ENCODE measurements at regions not wholly inside any gene's neighbourhood (a gene's known extent, or its start where the extent isn't known, plus 50 kb on each side); places are given as distances from the start of the nearest gene placed in this dataset.

DNA sequence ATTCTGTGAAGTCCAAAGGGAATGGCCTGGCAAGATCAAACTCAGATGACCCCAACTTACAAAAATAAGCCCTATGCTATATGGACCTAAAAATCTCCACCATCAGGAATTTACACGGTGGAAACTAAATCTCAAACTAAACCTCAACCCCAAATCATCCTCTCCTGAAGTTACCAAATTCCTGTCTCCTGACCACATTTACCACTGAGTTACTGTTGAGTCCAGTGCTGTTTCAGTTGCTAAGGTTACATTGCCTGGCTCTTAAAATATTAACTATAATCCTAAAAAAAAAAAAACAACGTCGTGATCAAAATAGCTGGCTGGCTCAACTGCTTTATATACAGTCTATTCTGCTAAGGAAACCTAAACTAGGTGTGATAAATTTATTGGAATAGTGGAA, 315.2 kb upstream of the SLIT2 start:
- Histone ChIP-seq H3K18ac (ENCODE audit: insufficient read length, low read depth, low read length) (no peak overlapping the region), H3K4me2 (ENCODE audit: insufficient read depth, insufficient read length, low read length) (no peak overlapping the region), H2BK120ac (ENCODE audit: low read depth, low read length, poor library complexity, severe bottlenecking) (no peak overlapping the region), H4K20me1 (ENCODE audit: control insufficient read depth, insufficient read depth, insufficient read length) (no peaks in the 10 kb centered on the region), H2BK12ac (ENCODE audit: insufficient read length, low read depth, low read length) (no peak overlapping the region), H3K9ac (ENCODE audit: extremely low read depth, insufficient read length, low read length) (no peak overlapping the region), H2BK5ac (ENCODE audit: insufficient read length, low read length) (no peak overlapping the region), H4K8ac (replicated peaks; ENCODE audit: insufficient read length, low read depth, low read length) (no peak overlapping the region), H3K4me1 (ENCODE audit: insufficient read depth, low read length) (no peaks in the 10 kb centered on the region), H3K9me3 (ENCODE audit: control insufficient read depth, low read depth, low read length) (no peaks in the 10 kb centered on the region), H3K4ac (ENCODE audit: low read depth, low read length) (no peak overlapping the region), H2AK5ac (ENCODE audit: insufficient read length, low read length) (no peak overlapping the region), H3K27ac (ENCODE audit: insufficient read length, low read depth, low read length) (no peak overlapping the region), H3K27me3 (ENCODE audit: insufficient read depth, low read length) (no peaks in the 10 kb centered on the region), H3K23ac (ENCODE audit: insufficient read length, low read depth, low read length) (no peak overlapping the region), H2BK15ac (ENCODE audit: low read depth, low read length) (no peak overlapping the region), H3K79me1 (ENCODE audit: insufficient read depth, low read depth, low read length, poor library complexity, severe bottlenecking) (no peaks in the 10 kb centered on the region), H3K14ac (ENCODE audit: insufficient read depth, low read length) (no peak overlapping the region), H3K56ac (ENCODE audit: insufficient read length, low read depth, low read length) (no peak overlapping the region), H3K79me2 (ENCODE audit: insufficient read depth, low read length) (no peaks in the 10 kb centered on the region), H4K5ac (ENCODE audit: insufficient read length, low read depth, low read length) (no peak overlapping the region), H4K91ac (ENCODE audit: insufficient read length, low read depth, low read length) (no peak overlapping the region), H2BK20ac (ENCODE audit: low read depth, low read length, poor library complexity, severe bottlenecking) (no peak overlapping the region), H3K23me2 (ENCODE audit: insufficient read length, low read depth, low read length, poor library complexity, severe bottlenecking) (no peaks in the 10 kb centered on the region), H3T11ph (ENCODE audit: low read length) (no peak overlapping the region), H2AFZ (ENCODE audit: low read length) (no peak overlapping the region)
- no peak for DNase-seq
- H3K9me3 Mint-ChIP-seq = no peaks in the 10 kb centered on the region
- H3K4me3 Mint-ChIP-seq = no peak overlapping the region
- no peak for TF ChIP-seq CTCF (conservative IDR thresholded peaks at IDR 0.05)
- WGBS (ENCODE audit: extremely low coverage, insufficient read length, low lambda C conversion rate) = no CpG with 5 or more reads among the region's 3 CpGs
- H3K27me3 Mint-ChIP-seq (ENCODE audit: low read depth) = no peaks in the 10 kb centered on the region
- no peaks in the 10 kb centered on the region for H3K36me3 Mint-ChIP-seq (ENCODE audit: insufficient read depth in 1 of 3, low read depth in 3 of 3)
- no peak overlapping the region for H3K27ac Mint-ChIP-seq
- no peaks in the 10 kb centered on the region for H3K4me1 Mint-ChIP-seq
